ENCODE measurements at regions not wholly inside any gene's neighbourhood (a gene's known extent, or its start where the extent isn't known, plus 50 kb on each side); places are given as distances from the start of the nearest gene placed in this dataset.

DNA sequence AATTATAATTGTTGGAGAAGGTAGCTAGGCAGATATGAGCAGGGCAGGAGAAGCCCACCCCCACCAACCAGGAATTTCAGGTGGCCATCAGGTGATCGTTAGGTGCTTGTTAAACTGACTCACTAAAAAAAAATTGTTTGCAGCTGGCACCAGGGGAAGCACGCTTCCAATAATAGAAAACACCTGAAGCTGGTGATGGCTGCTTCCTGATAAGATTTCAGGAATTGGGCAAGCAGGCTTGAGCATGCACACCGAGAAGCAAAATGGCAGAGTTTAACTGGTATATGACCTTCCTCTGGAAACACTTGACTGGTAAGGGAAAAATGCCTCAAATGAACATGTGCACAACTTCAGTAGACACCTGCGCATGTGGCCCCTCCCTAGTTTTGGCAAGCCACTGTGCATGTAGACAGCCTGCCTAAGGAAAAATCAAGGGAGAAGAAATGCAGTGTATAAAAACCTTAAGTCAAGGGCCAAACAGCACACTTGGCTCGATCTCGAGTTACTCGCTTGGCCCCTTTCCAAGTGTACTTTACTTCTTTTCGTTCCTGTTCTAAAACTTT, 292.8 kb downstream of the CCDC85A start (continued):
- TF ChIP-seq, protein P1, sequence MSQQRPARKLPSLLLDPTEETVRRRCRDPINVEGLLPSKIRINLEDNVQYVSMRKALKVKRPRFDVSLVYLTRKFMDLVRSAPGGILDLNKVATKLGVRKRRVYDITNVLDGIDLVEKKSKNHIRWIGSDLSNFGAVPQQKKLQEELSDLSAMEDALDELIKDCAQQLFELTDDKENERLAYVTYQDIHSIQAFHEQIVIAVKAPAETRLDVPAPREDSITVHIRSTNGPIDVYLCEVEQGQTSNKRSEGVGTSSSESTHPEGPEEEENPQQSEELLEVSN (IDR thresholded peaks at IDR 0.05) = no peak

Data from H1 (cell line).